Astrocyte (in vitro differentiated cells and primary cell): ENCODE measurements at regions not wholly inside any gene's neighbourhood (a gene's known extent, or its start where the extent isn't known, plus 50 kb on each side); places are given as distances from the start of the nearest gene placed in this dataset.

ENCODE experiments used
- DNase-seq: peaks from one replicate; pipeline ENCODE4 v3.0.0-alpha.2; 2010; ENCODE audit warnings: low read depth
- FAIRE-seq: peaks from 2 replicates; lab custom pipeline; 2011; peaks lifted over from hg19 to GRCh38; lab: Jason Lieb, UNC
- H2AFZ ChIP-seq: 2 replicates; pipeline ENCODE4 v1.6.0; 2012; ENCODE audit warnings: low read depth, low read length, inconsistent platforms
- H3K27ac ChIP-seq: 2 replicates; pipeline ENCODE4 v1.5.1; 2011; ENCODE audit warnings: low read depth, low read length, inconsistent platforms
- H3K27me3 ChIP-seq: 2 replicates; pipeline ENCODE4 v1.6.0; 2011; ENCODE audit warnings: low read length, inconsistent platforms; ENCODE audit not compliant: insufficient read depth
- H3K36me3 ChIP-seq: 2 replicates; pipeline ENCODE4 v1.5.1; 2011; ENCODE audit warnings: low read length, inconsistent platforms; ENCODE audit not compliant: insufficient read depth
- H3K4me1 ChIP-seq: 2 replicates; pipeline ENCODE4 v1.5.1; 2011; ENCODE audit warnings: low read length, inconsistent platforms; ENCODE audit not compliant: insufficient read depth
- H3K4me2 ChIP-seq: 2 replicates; pipeline ENCODE4 v1.6.0; 2012; ENCODE audit warnings: low read length, inconsistent platforms
- H3K4me3 ChIP-seq: 2 replicates; pipeline ENCODE4 v1.5.1; 2011; ENCODE audit warnings: low read depth, mild to moderate bottlenecking, low read length, inconsistent platforms; ENCODE audit not compliant: insufficient read depth
- H3K79me2 ChIP-seq: 2 replicates; pipeline ENCODE4 v1.6.0; 2012; ENCODE audit warnings: mild to moderate bottlenecking, low read length, inconsistent platforms; ENCODE audit not compliant: insufficient read depth
- H3K9ac ChIP-seq: 2 replicates; pipeline ENCODE4 v1.6.0; 2012; ENCODE audit warnings: mild to moderate bottlenecking, low read length, inconsistent platforms
- H3K9me3 ChIP-seq: 2 replicates; pipeline ENCODE4 v1.5.1; 2012; ENCODE audit warnings: low read depth, mild to moderate bottlenecking, low read length, inconsistent platforms; ENCODE audit not compliant: insufficient read depth
- H4K20me1 ChIP-seq: 2 replicates; pipeline ENCODE4 v1.6.0; 2012; ENCODE audit warnings: low read length, inconsistent platforms; ENCODE audit not compliant: insufficient read depth
- H3K27ac Mint-ChIP-seq: one replicate; pipeline ENCODE4 v1.8.0; 2021; ENCODE audit warnings: mild to moderate bottlenecking, mixed read lengths; ENCODE audit not compliant: unreplicated experiment
- H3K27me3 Mint-ChIP-seq: one replicate; pipeline ENCODE4 v1.8.0; 2021; ENCODE audit warnings: low read depth, mixed read lengths; ENCODE audit not compliant: unreplicated experiment
- H3K36me3 Mint-ChIP-seq: one replicate; pipeline ENCODE4 v1.8.0; 2021; ENCODE audit warnings: low read depth, mixed read lengths; ENCODE audit not compliant: unreplicated experiment
- H3K4me1 Mint-ChIP-seq: one replicate; pipeline ENCODE4 v1.8.0; 2021; ENCODE audit warnings: low read depth, mixed read lengths; ENCODE audit not compliant: unreplicated experiment
- H3K4me3 Mint-ChIP-seq: one replicate; pipeline ENCODE4 v1.8.0; 2021; ENCODE audit warnings: mild to moderate bottlenecking, moderate library complexity, mixed read lengths; ENCODE audit not compliant: unreplicated experiment
- H3K9me3 Mint-ChIP-seq: one replicate; pipeline ENCODE4 v1.8.0; 2021; ENCODE audit warnings: mild to moderate bottlenecking, mixed read lengths; ENCODE audit not compliant: unreplicated experiment
- CTCF ChIP-seq: IDR thresholded peaks from 2 replicates; pipeline ENCODE4 v1.5.1; 2011; ENCODE audit warnings: low read depth, mild to moderate bottlenecking, inconsistent platforms, low read length, moderate library complexity; ENCODE audit not compliant: insufficient read depth
- EZH2 ChIP-seq: IDR thresholded peaks from 2 replicates; pipeline ENCODE4 v1.6.1; 2012; ENCODE audit warnings: mild to moderate bottlenecking, low read length, inconsistent platforms; ENCODE audit not compliant: insufficient read depth

GRCh38 chr3:66717806-66718205 is 217.0 kb upstream of the LRIG1 start:
- peaks cover 6% of the 10 kb centered on the region for H3K9me3 Mint-ChIP-seq
- H3K27ac Mint-ChIP-seq, result no peak overlapping the region
- H3K4me1 Mint-ChIP-seq, result peaks cover 6% of the 10 kb centered on the region
- H3K36me3 ChIP-seq, result no peaks in the 10 kb centered on the region
- no peaks in the 10 kb centered on the region for H3K36me3 Mint-ChIP-seq
- DNase-seq, result no peak
- no peaks in the 10 kb centered on the region for H3K27me3 ChIP-seq
- no peak overlapping the region for H3K9ac ChIP-seq
- no peaks in the 10 kb centered on the region for H3K9me3 ChIP-seq
- no peak for FAIRE-seq
- H3K4me1 ChIP-seq, result peaks cover 4% of the 10 kb centered on the region
- no peak overlapping the region for H2AFZ ChIP-seq
- no peak overlapping the region for H3K4me3 ChIP-seq
- no peak overlapping the region for H3K27ac ChIP-seq
- no peak overlapping the region for H3K4me3 Mint-ChIP-seq
- TF ChIP-seq CTCF (no peak), EZH2 (no peak)
- H3K27me3 Mint-ChIP-seq, result peaks cover 3% of the 10 kb centered on the region
- no peaks in the 10 kb centered on the region for H4K20me1 ChIP-seq
- no peaks in the 10 kb centered on the region for H3K79me2 ChIP-seq
- no peak overlapping the region for H3K4me2 ChIP-seq

GRCh38 chr3:66719796-66720356 is 219.1 kb upstream of the LRIG1 start:
- no peaks in the 10 kb centered on the region for H3K9me3 ChIP-seq
- no peak overlapping the region for H3K9ac ChIP-seq
- DNase-seq (no peak), FAIRE-seq (no peak)
- H3K79me2 ChIP-seq, result no peaks in the 10 kb centered on the region
- no peak overlapping the region for H3K27ac Mint-ChIP-seq
- no peak overlapping the region for H3K4me3 ChIP-seq
- H3K4me1 ChIP-seq, result peaks cover 7% of the 10 kb centered on the region
- H3K4me3 Mint-ChIP-seq, result no peak overlapping the region
- no peak overlapping the region for H3K4me2 ChIP-seq
- no peaks in the 10 kb centered on the region for H3K36me3 ChIP-seq
- H3K9me3 Mint-ChIP-seq, result peaks cover 6% of the 10 kb centered on the region
- H3K27me3 Mint-ChIP-seq, result peaks cover 3% of the 10 kb centered on the region
- H3K27me3 ChIP-seq, result no peaks in the 10 kb centered on the region
- H3K36me3 Mint-ChIP-seq, result no peaks in the 10 kb centered on the region
- H3K27ac ChIP-seq, result no peak overlapping the region
- TF ChIP-seq EZH2 (no peak), CTCF (no peak)
- H2AFZ ChIP-seq, result no peak overlapping the region
- peaks cover 17% of the 10 kb centered on the region for H3K4me1 Mint-ChIP-seq
- no peaks in the 10 kb centered on the region for H4K20me1 ChIP-seq

GRCh38 chr3:66720508-66720907 is 219.7 kb upstream of the LRIG1 start:
- H4K20me1 ChIP-seq, result no peaks in the 10 kb centered on the region
- peaks cover 7% of the 10 kb centered on the region for H3K4me1 ChIP-seq
- no peak overlapping the region for H3K27ac ChIP-seq
- no peak for TF ChIP-seq EZH2
- TF ChIP-seq CTCF, result no peak
- no peak overlapping the region for H2AFZ ChIP-seq
- no peak overlapping the region for H3K4me3 ChIP-seq
- peaks cover 6% of the 10 kb centered on the region for H3K9me3 Mint-ChIP-seq
- peaks cover 3% of the 10 kb centered on the region for H3K27me3 Mint-ChIP-seq
- DNase-seq, result no peak
- H3K27me3 ChIP-seq, result no peaks in the 10 kb centered on the region
- no peak overlapping the region for H3K4me2 ChIP-seq
- no peak for FAIRE-seq
- H3K36me3 ChIP-seq, result no peaks in the 10 kb centered on the region
- H3K4me1 Mint-ChIP-seq, result peaks cover 17% of the 10 kb centered on the region
- no peak overlapping the region for H3K27ac Mint-ChIP-seq
- H3K36me3 Mint-ChIP-seq, result no peaks in the 10 kb centered on the region
- H3K79me2 ChIP-seq, result no peaks in the 10 kb centered on the region
- H3K4me3 Mint-ChIP-seq, result no peak overlapping the region
- no peak overlapping the region for H3K9ac ChIP-seq
- H3K9me3 ChIP-seq, result no peaks in the 10 kb centered on the region
